HepG2 (cell line): ENCODE measurements at regions not wholly inside any gene's neighbourhood (a gene's known extent, or its start where the extent isn't known, plus 50 kb on each side); places are given as distances from the start of the nearest gene placed in this dataset.

Experiments
- ATAC-seq: fragments of 200-7000 bp; cut with Tn5 transposase; 3 replicates; pipeline ENCODE4 v1.9.1; 2020; ENCODE audit warnings: mild to moderate bottlenecking, moderate library complexity
- BruUV-seq: library from RNA; stranded (reverse); fragments of 400-500 nt; replicated peaks from 2 replicates; lab custom pipeline; 2021; lab: Mats Ljungman, UMichigan
- CTCF ChIA-PET: fragments of 300-600 bp; formaldehyde crosslinking; extraction: SDS; loops from one replicate; lab custom pipeline; 2021; ENCODE audit warnings: low total read pairs, inconsistent platforms, low intra/inter-chr PET ratio; lab: Yijun Ruan, JAX
- POLR2A ChIA-PET: fragments of 350-600 bp; sonication (Branson Sonifier 250); formaldehyde crosslinking; loops from one replicate; lab custom pipeline; 2020; ENCODE audit warnings: antibody characterized with exemption, inconsistent platforms; lab: Yijun Ruan, JAX
- DNase-seq: peaks from one replicate; pipeline ENCODE4 v3.0.0-alpha.2; 2015; ENCODE audit warnings: low spot score
- FAIRE-seq: peaks from 3 replicates; lab custom pipeline; 2011; peaks lifted over from hg19 to GRCh38; lab: Jason Lieb, UNC
- H2AFZ ChIP-seq: one replicate; pipeline ENCODE4 v1.6.1; 2011; ENCODE audit warnings: low read length, inconsistent platforms
- H3K27ac ChIP-seq: fragments of 300-600 bp; 3 replicates; pipeline ENCODE4 v1.8.0; 2011; ENCODE audit warnings: mixed run types, mild to moderate bottlenecking, mixed read lengths, low read length, inconsistent platforms; ENCODE audit not compliant: insufficient read depth; ENCODE audit errors: extremely low read length
- H3K27me3 ChIP-seq, 2 experiments: fragments of 200-600 bp in 1 of 2; 2 replicates in 1 of 2; 3 replicates in 1 of 2; pipeline versions ENCODE4 v1.6.0 to v1.8.0; 2011; ENCODE audit warnings: low read length in 2 of 2, mild to moderate bottlenecking in 2 of 2, moderate library complexity in 2 of 2, inconsistent platforms in 1 of 2; ENCODE audit not compliant: insufficient read depth in 2 of 2, control insufficient read depth in 1 of 2
- H3K36me3 ChIP-seq, 2 experiments: fragments of 200-600 bp in 1 of 2; replicated peaks in 1 of 2; 2 replicates in 1 of 2; 3 replicates in 1 of 2; pipeline versions ENCODE4 v1.5.1 to v1.8.0; 2011; ENCODE audit warnings: low read length in 2 of 2, inconsistent platforms in 1 of 2; ENCODE audit not compliant: insufficient read depth in 2 of 2, control insufficient read depth in 1 of 2
- H3K4me1 ChIP-seq: 2 replicates; pipeline ENCODE4 v1.5.1; 2012; ENCODE audit warnings: low read length, inconsistent platforms; ENCODE audit not compliant: insufficient read depth
- H3K4me2 ChIP-seq: 2 replicates; pipeline ENCODE4 v1.6.0; 2011; ENCODE audit warnings: low read depth, low read length, inconsistent platforms
- H3K4me3 ChIP-seq, 3 experiments: fragments of 200-600 bp in 1 of 3; sonication (generic), shearing (Covaris generic) in 1 of 3; replicated peaks in 1 of 3; 2 replicates each; pipeline ENCODE4 v1.5.1; 2011 to 2016; ENCODE audit warnings: low read length in 3 of 3, inconsistent platforms in 2 of 3, low read depth in 2 of 3, mild to moderate bottlenecking in 2 of 3, control low read depth in 1 of 3, mixed read lengths in 1 of 3; ENCODE audit not compliant: insufficient read depth in 1 of 3
- H3K79me2 ChIP-seq: one replicate; pipeline ENCODE4 v1.6.1; 2011; ENCODE audit warnings: low read length, inconsistent platforms; ENCODE audit not compliant: insufficient read depth
- H3K9ac ChIP-seq: 2 replicates; pipeline ENCODE4 v1.6.0; 2011; ENCODE audit warnings: mild to moderate bottlenecking, low read depth, low read length, inconsistent platforms; ENCODE audit not compliant: insufficient read depth
- H3K9me3 ChIP-seq: 2 replicates; pipeline ENCODE4 v1.5.1; 2012; ENCODE audit warnings: mild to moderate bottlenecking, low read length
- H4K20me1 ChIP-seq: 2 replicates; pipeline ENCODE4 v1.6.0; 2011; ENCODE audit warnings: inconsistent platforms, mild to moderate bottlenecking, low read length, moderate library complexity; ENCODE audit not compliant: insufficient read depth
- CBX1 ChIP-seq: IDR thresholded peaks from one replicate; pipeline ENCODE4 v1.6.1; 2016; ENCODE audit warnings: antibody characterized with exemption, low read depth
- CHCHD3 ChIP-seq: sonication (generic); formaldehyde crosslinking; IDR thresholded peaks from 2 replicates; pipeline ENCODE4 v1.8.0; 2022; ENCODE audit warnings: mild to moderate bottlenecking, missing genetic modification reagents, moderate library complexity
- ELK4 ChIP-seq: sonication (generic); formaldehyde crosslinking; IDR thresholded peaks from 2 replicates; pipeline ENCODE4 v1.9.0; 2021; ENCODE audit warnings: missing genetic modification reagents, borderline replicate concordance
- GFI1 ChIP-seq: sonication (generic); formaldehyde crosslinking; IDR thresholded peaks from 2 replicates; pipeline ENCODE4 v1.5.0; 2020; ENCODE audit warnings: missing genetic modification reagents, mild to moderate bottlenecking, borderline replicate concordance
- MBNL3 ChIP-seq: fragments of 250-450 bp; sonication (Bioruptor Pico); conservative IDR thresholded peaks from 2 replicates; pipeline ENCODE4 v1.8.0; 2022; ENCODE audit warnings: mild to moderate bottlenecking, inconsistent platforms
- NCOA1 ChIP-seq: sonication (generic); formaldehyde crosslinking; IDR thresholded peaks from 2 replicates; pipeline ENCODE4 v1.9.0; 2021; ENCODE audit warnings: missing genetic modification reagents
- PBX3 ChIP-seq: sonication (generic); formaldehyde crosslinking; IDR thresholded peaks from 2 replicates; pipeline ENCODE4 v1.8.1; 2023; ENCODE audit warnings: missing genetic modification reagents, inconsistent platforms, borderline replicate concordance
- PHB2 ChIP-seq: fragments of 450-650 bp; IDR thresholded peaks from 2 replicates; pipeline ENCODE4 v1.6.1; 2018; ENCODE audit not compliant: partially characterized antibody
- POGZ ChIP-seq: sonication (generic); formaldehyde crosslinking; IDR thresholded peaks from 2 replicates; pipeline ENCODE4 v1.4.0; 2020; ENCODE audit warnings: mild to moderate bottlenecking, missing genetic modification reagents
- PRMT3 ChIP-seq: sonication (generic); formaldehyde crosslinking; IDR thresholded peaks from 2 replicates; pipeline ENCODE4 v1.8.1; 2022; ENCODE audit warnings: low read depth, mild to moderate bottlenecking, moderate library complexity, missing genetic modification reagents, borderline replicate concordance
- RAD21 ChIP-seq: fragments of 450-650 bp; formaldehyde crosslinking; IDR thresholded peaks from 2 replicates; pipeline ENCODE4 v1.5.0; 2020; ENCODE audit warnings: mild to moderate bottlenecking
- SALL1 ChIP-seq: sonication (generic); formaldehyde crosslinking; IDR thresholded peaks from 2 replicates; pipeline ENCODE4 v1.8.0; 2022; ENCODE audit warnings: mild to moderate bottlenecking, missing genetic modification reagents
- SATB2 ChIP-seq: sonication (generic); formaldehyde crosslinking; IDR thresholded peaks from 2 replicates; pipeline ENCODE4 v1.5.0; 2020; ENCODE audit warnings: missing genetic modification reagents
- STAG1 ChIP-seq: sonication (generic); formaldehyde crosslinking; IDR thresholded peaks from 2 replicates; pipeline ENCODE4 v1.4.0; 2020; ENCODE audit warnings: missing genetic modification reagents
- YY1 ChIP-seq: IDR thresholded peaks from 2 replicates; pipeline ENCODE4 v1.6.1; 2011; ENCODE audit warnings: low read length, low read depth, moderate library complexity, mild to moderate bottlenecking; ENCODE audit not compliant: insufficient read depth, insufficient replicate concordance
- ZFP90 ChIP-seq: sonication (generic); formaldehyde crosslinking; IDR thresholded peaks from 2 replicates; pipeline ENCODE4 v1.8.0; 2022; ENCODE audit warnings: missing genetic modification reagents, mild to moderate bottlenecking, inconsistent platforms, borderline replicate concordance
- ZMYM4 ChIP-seq: sonication (generic); formaldehyde crosslinking; IDR thresholded peaks from 2 replicates; pipeline ENCODE4 v1.8.1; 2023; ENCODE audit warnings: mild to moderate bottlenecking, missing genetic modification reagents
- ZNF414 ChIP-seq: sonication (generic); formaldehyde crosslinking; IDR thresholded peaks from 2 replicates; pipeline ENCODE4 v1.5.0; 2020; ENCODE audit warnings: missing genetic modification reagents
- ZNF512 ChIP-seq: sonication (generic); formaldehyde crosslinking; IDR thresholded peaks from 2 replicates; pipeline ENCODE4 v1.4.0; 2020; ENCODE audit warnings: mild to moderate bottlenecking, missing genetic modification reagents
- ZNF619 ChIP-seq: sonication (generic); formaldehyde crosslinking; IDR thresholded peaks from 2 replicates; pipeline ENCODE4 v1.4.0; 2020; ENCODE audit warnings: mild to moderate bottlenecking, missing genetic modification reagents
- ZNF792 ChIP-seq: IDR thresholded peaks from 2 replicates; pipeline ENCODE4 v1.6.1; 2016
- WGBS: methylation state at CpG from one replicate; pipeline ENCODE4 v1.1.6; 2017; ENCODE audit warnings: low lambda C conversion rate; 5-methylcytosine and 5-hydroxymethylcytosine counted together
- in situ Hi-C: cut with HindIII; loops from 2 replicates; pipeline ENCODE4 v1.10.0; 2017; ENCODE audit warnings: low pct_unique_long_range_greater_than_20kb; ENCODE audit not compliant: extremely low pct_ligation_motif_present
- intact Hi-C: fragments of 100-400 bp; cut with micrococcal nuclease; formaldehyde crosslinking; loops from one replicate; pipeline ENCODE4 v1.10.0; 2022; ENCODE audit not compliant: unreplicated experiment

- POLR2A ChIA-PET = interaction anchor here (0.6 kb wide), 1 partner anchor 225 kb away, joined by 5 read pairs; no protein-coding TSS in a partner anchor
- Histone ChIP-seq H3K27me3 (no peaks in the 10 kb centered on the region; a peak in 1 of 5 replicates), H3K27ac (no peak overlapping the region), H3K4me1 (peaks cover 11% of the 10 kb centered on the region), H2AFZ (no peak overlapping the region), H3K9me3 (no peaks in the 10 kb centered on the region), H3K79me2 (no peaks in the 10 kb centered on the region), H3K36me3 (no peaks in the 10 kb centered on the region), H3K4me2 (no peak overlapping the region), H4K20me1 (no peaks in the 10 kb centered on the region), H3K4me3 (no peak overlapping the region), H3K9ac (no peak overlapping the region)
- CTCF ChIA-PET = no interaction called here
- BruUV-seq = no TSS peak
- peak; percentile 39 for FAIRE-seq
- intact Hi-C loops = loop anchor here (5.0 to 10.0 kb wide), 3 partner anchors 158 to 914 kb away; no protein-coding TSS in a partner anchor
- ATAC-seq = peak; percentile 94
- peak; percentile 29 for DNase-seq
- WGBS = 12% methylated on average over 9 of the region's 9 CpGs
- in situ Hi-C loops = loop anchor here (25.0 kb wide), 1 partner anchor 668 kb away; no protein-coding TSS in a partner anchor
- TF ChIP-seq POGZ (0 out of 2 replicates have a peak, but pooled peaks have one; percentile 25), PBX3 (CRISPR knock-in tag) (no peak), MBNL3 (CRISPR knock-in tag) (no peak), SALL1 (no peak), ZNF512 (CRISPR knock-in tag) (no peak), CHCHD3 (CRISPR knock-in tag) (no peak), ZNF792 (CRISPR knock-in tag) (no peak), STAG1 (CRISPR knock-in tag) (peak; percentile 45), CBX1 (no peak), ELK4 (CRISPR knock-in tag) (no peak), SATB2 (CRISPR knock-in tag) (no peak), NCOA1 (no peak), YY1 (peak; percentile 71), ZFP90 (no peak), ZNF619 (CRISPR knock-in tag) (no peak), ZMYM4 (CRISPR knock-in tag) (peak; percentile 32; the same call in 1 of the 2 replicates), ZNF414 (CRISPR knock-in tag) (no peak), RAD21 (CRISPR knock-in tag) (peak; percentile 39; the same call in 1 of the 2 replicates), GFI1 (no peak), PHB2 (no peak), PRMT3 (CRISPR knock-in tag) (no peak)
Measured at GRCh38 chr3:24680214-24680967, 185.7 kb upstream of the THRB start.
